Neural progenitor cell (in vitro differentiated cells): ENCODE measurements at regions not wholly inside any gene's neighbourhood (a gene's known extent, or its start where the extent isn't known, plus 50 kb on each side); places are given as distances from the start of the nearest gene placed in this dataset.

Source experiments
- EZH2phosphoT487 ChIP-seq: fragments of 200-600 bp; sonication (generic); IDR thresholded peaks from 2 replicates; pipeline ENCODE4 v1.6.1; 2017; ENCODE audit warnings: antibody characterized with exemption
- TF ChIP-seq, protein P1 (sequence below): fragments of 200-600 bp; sonication (generic); IDR thresholded peaks from 2 replicates; pipeline ENCODE4 v1.5.1; 2017; ENCODE audit warnings: antibody characterized with exemption, mild to moderate bottlenecking

DNA sequence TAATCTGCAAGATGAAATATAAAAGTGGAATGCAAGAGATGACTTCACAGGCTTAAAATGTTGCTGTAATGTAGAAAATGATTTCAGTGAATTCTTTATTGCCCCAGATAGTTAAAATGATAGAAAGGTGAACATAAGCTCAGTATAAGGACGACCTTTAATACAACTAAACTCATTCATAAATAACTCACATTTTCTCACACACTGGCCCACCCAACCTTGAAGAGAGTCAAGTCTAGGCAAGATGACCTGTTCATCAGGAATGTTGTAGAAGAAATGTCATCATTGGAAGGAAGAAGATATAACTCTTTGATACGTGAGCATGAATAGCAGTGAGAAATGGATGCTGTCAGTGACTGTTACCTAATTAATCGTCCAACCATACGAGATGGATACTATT, 111.1 kb upstream of the SASH1 start:
- TF ChIP-seq, protein P1, sequence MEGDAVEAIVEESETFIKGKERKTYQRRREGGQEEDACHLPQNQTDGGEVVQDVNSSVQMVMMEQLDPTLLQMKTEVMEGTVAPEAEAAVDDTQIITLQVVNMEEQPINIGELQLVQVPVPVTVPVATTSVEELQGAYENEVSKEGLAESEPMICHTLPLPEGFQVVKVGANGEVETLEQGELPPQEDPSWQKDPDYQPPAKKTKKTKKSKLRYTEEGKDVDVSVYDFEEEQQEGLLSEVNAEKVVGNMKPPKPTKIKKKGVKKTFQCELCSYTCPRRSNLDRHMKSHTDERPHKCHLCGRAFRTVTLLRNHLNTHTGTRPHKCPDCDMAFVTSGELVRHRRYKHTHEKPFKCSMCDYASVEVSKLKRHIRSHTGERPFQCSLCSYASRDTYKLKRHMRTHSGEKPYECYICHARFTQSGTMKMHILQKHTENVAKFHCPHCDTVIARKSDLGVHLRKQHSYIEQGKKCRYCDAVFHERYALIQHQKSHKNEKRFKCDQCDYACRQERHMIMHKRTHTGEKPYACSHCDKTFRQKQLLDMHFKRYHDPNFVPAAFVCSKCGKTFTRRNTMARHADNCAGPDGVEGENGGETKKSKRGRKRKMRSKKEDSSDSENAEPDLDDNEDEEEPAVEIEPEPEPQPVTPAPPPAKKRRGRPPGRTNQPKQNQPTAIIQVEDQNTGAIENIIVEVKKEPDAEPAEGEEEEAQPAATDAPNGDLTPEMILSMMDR: no peak
- TF ChIP-seq EZH2phosphoT487: no peak
